KOPT-K1 (cell line): ENCODE measurements at regions not wholly inside any gene's neighbourhood (a gene's known extent, or its start where the extent isn't known, plus 50 kb on each side); places are given as distances from the start of the nearest gene placed in this dataset.
"Not testable (repeated sequence)": the region's sequence is repeated elsewhere in the genome, so short reads cannot be mapped to it uniquely, and the experiment has no call there.

ENCODE experiments used
- H3K27ac ChIP-seq: fragments of 200-600 bp; sonication (generic); 2 replicates; pipeline ENCODE4 v1.5.1; 2016; ENCODE audit warnings: antibody characterized with exemption, mild to moderate bottlenecking, low read depth, low read length; ENCODE audit not compliant: poor library complexity, severe bottlenecking
- H3K36me3 ChIP-seq: fragments of 200-600 bp; sonication (generic); 2 replicates; pipeline ENCODE4 v1.5.1; 2017; ENCODE audit warnings: antibody characterized with exemption, mild to moderate bottlenecking, low read length, moderate library complexity; ENCODE audit not compliant: insufficient read depth
- H3K9me3 ChIP-seq: fragments of 200-600 bp; sonication (generic); 2 replicates; pipeline ENCODE4 v1.5.1; 2017; ENCODE audit warnings: antibody characterized with exemption, low read length, mild to moderate bottlenecking; ENCODE audit not compliant: insufficient read depth, poor library complexity, severe bottlenecking

GRCh38 chr5:18503797-18504328 is 869.6 kb downstream of the TAF11L14 start:
- Histone ChIP-seq H3K9me3 (no peaks in the 10 kb centered on the region), H3K27ac (no peak overlapping the region), H3K36me3 (no peaks in the 10 kb centered on the region)

- Histone ChIP-seq H3K36me3 (no peaks in the 10 kb centered on the region), H3K9me3 (no peaks in the 10 kb centered on the region), H3K27ac (no peak overlapping the region)
Measured at GRCh38 chr5:18507114-18507513, 872.9 kb downstream of the TAF11L14 start.

- H3K9me3 ChIP-seq: no peaks in the 10 kb centered on the region
- no peaks in the 10 kb centered on the region for H3K36me3 ChIP-seq
- H3K27ac ChIP-seq: no peak overlapping the region
Measured at GRCh38 chr5:18517641-18518380, 883.6 kb downstream of the TAF11L14 start.

- H3K27ac ChIP-seq: no peak overlapping the region
- no peaks in the 10 kb centered on the region for H3K36me3 ChIP-seq
- no peaks in the 10 kb centered on the region for H3K9me3 ChIP-seq
Measured at GRCh38 chr5:18523380-18523779, 889.1 kb downstream of the TAF11L14 start.

DNA sequence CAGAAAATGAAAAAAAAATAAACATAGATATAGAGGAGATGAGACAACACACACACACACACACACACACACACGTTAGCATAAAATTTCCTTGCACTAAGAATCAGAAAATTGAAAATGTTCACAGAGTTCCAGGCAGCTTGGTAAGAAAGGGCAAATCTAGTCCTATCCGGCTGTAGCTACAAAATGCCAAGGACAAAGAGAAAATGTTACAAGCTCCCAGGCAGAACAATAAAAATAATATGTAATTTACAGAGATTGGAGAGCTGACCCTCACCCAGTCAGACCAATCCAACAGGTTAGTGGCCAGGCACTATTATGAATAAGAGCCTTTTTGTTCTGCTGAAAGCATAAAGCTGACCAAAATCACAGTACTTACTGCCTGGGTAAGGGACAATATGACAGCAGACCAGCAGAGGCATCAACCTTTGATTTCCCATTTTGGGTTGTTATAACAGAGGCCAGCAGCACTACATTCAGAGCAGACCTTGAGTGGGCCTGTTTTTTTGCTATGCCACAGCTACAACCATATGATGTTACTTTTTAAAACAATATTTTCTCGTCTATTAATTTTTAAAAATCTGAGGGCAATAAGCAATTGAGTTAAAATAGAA is 892.6 kb downstream of the TAF11L14 start:
- H3K27ac ChIP-seq: no peak overlapping the region
- no peaks in the 10 kb centered on the region for H3K9me3 ChIP-seq
- no peaks in the 10 kb centered on the region for H3K36me3 ChIP-seq

GRCh38 chr5:18533137-18533536 is 898.9 kb downstream of the TAF11L14 start:
- Histone ChIP-seq H3K27ac (no peak overlapping the region), H3K9me3 (no peaks in the 10 kb centered on the region), H3K36me3 (no peaks in the 10 kb centered on the region)

GRCh38 chr5:18534119-18534518 is 899.9 kb downstream of the TAF11L14 start:
- Histone ChIP-seq H3K27ac (no peak overlapping the region), H3K9me3 (no peaks in the 10 kb centered on the region), H3K36me3 (no peaks in the 10 kb centered on the region)

GRCh38 chr5:18535753-18536152 is 901.5 kb downstream of the TAF11L14 start:
- H3K36me3 ChIP-seq, H3K9me3 ChIP-seq, H3K27ac ChIP-seq: not testable (repeated sequence)

DNA sequence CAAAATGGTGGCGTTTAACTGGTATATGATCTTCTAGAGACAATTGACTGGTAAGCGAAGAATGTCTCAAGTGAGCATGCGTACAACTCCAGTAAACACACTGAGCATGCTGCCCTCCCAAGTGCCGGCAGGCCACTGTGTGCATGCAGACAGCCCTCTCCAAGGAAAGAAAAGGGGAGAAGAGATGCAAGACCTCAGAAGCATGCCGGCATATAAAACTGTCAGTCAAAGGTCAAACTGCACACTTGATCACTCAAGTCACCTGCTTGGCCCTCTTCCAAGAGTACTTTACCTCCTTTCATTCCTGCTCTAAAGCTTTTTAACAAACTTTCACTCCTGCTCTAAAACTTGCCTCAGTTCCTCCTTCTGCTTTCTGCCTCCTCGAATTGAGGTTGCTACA is 910.2 kb downstream of the TAF11L14 start:
- Histone ChIP-seq H3K27ac (no peak overlapping the region), H3K36me3 (no peaks in the 10 kb centered on the region), H3K9me3 (no peaks in the 10 kb centered on the region)

DNA sequence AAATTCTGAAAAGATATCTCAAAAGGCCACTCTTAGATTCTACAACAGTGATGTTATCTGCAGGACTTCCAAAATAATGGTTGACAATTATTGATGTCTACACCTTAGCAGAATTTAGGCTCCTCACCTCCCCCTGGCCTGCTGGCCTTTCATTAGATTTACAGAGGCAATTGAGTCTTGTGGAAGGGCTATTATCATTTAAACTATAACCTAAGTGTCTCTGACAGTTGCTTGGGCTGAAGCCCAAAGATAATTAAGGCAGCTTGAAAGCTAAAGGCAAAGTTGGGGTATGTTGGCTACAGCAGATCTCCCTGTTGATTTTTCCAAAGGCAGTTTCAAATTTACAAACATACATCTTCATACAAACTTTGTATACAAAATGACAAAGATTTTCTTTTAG is 912.3 kb downstream of the TAF11L14 start:
- H3K27ac ChIP-seq: no peak overlapping the region
- H3K9me3 ChIP-seq: no peaks in the 10 kb centered on the region
- H3K36me3 ChIP-seq: no peaks in the 10 kb centered on the region

DNA sequence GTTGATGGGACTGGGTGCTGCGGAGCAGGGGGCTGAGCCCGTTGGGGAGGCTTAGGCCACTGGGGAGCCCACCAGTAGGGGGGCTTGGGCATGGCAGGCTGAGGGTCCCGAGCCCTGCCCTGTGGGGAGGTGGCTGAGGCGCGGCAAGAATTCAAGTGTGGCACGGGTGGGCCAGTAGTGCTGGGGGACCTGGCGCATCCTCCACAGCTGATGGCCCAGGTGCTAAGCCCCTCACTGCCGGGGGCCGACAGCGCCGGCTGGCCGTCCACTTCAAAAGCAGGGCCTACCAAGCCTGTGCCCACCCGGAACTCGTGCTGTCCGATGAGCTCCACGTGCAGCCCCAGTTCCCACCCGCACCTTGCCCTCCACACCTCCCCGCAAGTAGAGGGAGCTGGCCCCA is 917.5 kb downstream of the TAF11L14 start:
- H3K36me3 ChIP-seq: no peaks in the 10 kb centered on the region
- H3K27ac ChIP-seq: no peak overlapping the region
- no peaks in the 10 kb centered on the region for H3K9me3 ChIP-seq

DNA sequence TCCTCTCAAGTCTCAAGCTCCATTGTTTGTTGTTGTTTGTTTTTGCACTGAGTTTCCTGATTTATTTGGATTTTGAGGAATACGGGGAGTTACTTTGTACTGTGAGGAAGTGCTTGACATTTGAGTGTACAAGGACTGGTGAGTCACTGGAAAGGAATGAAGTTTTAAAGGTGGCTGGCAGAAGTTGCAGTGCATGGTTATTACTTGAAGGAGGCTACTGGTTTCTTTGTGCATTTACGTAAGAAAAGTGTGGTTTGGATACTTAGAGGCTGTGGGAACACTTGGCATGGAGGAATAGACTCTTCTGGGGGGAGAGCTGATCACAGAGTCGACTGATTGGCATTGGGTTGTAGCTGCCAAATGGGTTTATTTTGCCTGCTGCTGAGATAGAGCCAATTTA is 919.0 kb downstream of the TAF11L14 start:
- Histone ChIP-seq H3K9me3 (no peaks in the 10 kb centered on the region), H3K36me3 (no peaks in the 10 kb centered on the region), H3K27ac (no peak overlapping the region)

DNA sequence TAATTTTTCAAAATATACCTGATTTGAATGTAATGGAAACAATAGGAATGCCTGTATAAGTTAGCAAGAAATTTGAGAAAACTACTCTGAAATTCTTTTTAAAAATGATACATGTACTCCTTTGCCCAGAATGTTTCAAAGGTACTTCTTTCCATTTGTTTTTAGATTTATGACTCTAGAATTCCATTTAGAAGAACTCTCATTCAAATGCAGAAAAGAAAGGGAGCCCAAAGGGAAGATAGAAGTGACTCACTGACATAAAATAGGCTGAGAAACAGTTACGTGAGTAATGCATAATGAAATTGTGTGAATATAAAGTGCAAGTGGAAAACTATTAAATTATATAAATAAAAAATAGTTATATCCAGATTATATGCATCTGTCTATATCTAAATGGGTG is 926.3 kb downstream of the TAF11L14 start:
- Histone ChIP-seq H3K36me3 (no peaks in the 10 kb centered on the region), H3K27ac (no peak overlapping the region), H3K9me3 (no peaks in the 10 kb centered on the region)

- Histone ChIP-seq H3K9me3 (no peaks in the 10 kb centered on the region), H3K27ac (no peak overlapping the region), H3K36me3 (no peaks in the 10 kb centered on the region)
Measured at GRCh38 chr5:18563853-18564252, 929.6 kb downstream of the TAF11L14 start.

DNA sequence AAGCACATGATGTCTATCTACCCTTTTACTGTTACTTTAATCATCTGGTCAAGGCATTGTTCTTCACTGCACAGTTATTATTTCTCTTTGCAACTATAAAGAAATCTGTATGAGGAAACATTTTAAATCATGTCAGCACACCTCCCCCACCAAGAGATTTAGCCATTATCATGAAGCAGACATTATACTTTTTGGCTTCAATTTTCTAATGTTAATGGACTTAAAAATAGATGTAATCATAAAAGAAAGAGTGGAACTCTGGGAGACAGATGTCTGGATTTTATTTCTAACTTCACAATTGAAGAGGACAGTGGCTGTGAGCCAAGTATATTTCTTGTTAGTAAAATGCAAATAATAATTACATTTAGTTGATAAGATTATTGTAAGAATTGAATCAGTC is 932.4 kb downstream of the TAF11L14 start:
- H3K36me3 ChIP-seq: no peaks in the 10 kb centered on the region
- H3K9me3 ChIP-seq: no peaks in the 10 kb centered on the region
- H3K27ac ChIP-seq: no peak overlapping the region

DNA sequence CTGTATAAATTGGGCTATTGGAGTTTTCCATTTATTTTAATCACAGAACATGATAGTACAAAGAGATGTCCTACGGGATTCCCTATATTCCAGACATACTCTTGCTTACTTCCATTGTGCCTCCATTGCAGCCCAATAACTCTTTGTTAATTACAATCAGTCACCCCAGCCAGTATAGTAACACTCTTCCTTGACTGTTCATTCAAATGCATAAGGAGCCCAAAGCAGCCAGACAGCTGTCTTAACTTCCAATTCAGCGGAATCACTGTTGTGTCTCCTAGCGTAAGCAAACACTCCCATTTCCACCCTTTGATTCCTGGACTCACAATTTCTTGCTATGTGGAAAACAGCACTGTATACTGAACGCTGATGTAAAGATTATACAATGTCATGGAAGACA is 942.3 kb downstream of the TAF11L14 start:
- Histone ChIP-seq H3K27ac (no peak overlapping the region), H3K36me3 (no peaks in the 10 kb centered on the region), H3K9me3 (no peaks in the 10 kb centered on the region)
